Activated CD4-positive, alpha-beta T cell treated with anti-CD3 and anti-CD28 coated beads for 36 hours (primary cell): ENCODE measurements at regions not wholly inside any gene's neighbourhood (a gene's known extent, or its start where the extent isn't known, plus 50 kb on each side); places are given as distances from the start of the nearest gene placed in this dataset.

Source experiments
- ATAC-seq: fragments of 200-7000 bp; cut with Tn5 transposase; one replicate; pipeline ENCODE4 v1.10.0; 2021; ENCODE audit warnings: mild to moderate bottlenecking, moderate library complexity
- CTCF ChIA-PET: fragments of 350-600 bp; sonication (Branson Sonifier 250); formaldehyde crosslinking; loops from one replicate; lab custom pipeline; 2021; ENCODE audit warnings: antibody characterized with exemption; lab: Charles Lee
- POLR2A ChIA-PET: fragments of 350-600 bp; sonication (Branson Sonifier 250); formaldehyde crosslinking; loops from one replicate; lab custom pipeline; 2021; ENCODE audit warnings: antibody characterized with exemption, inconsistent platforms; lab: Charles Lee
- DNase-seq: peaks from one replicate; pipeline ENCODE4 v3.0.0-alpha.2; 2020
- H3K27ac Mint-ChIP-seq: one replicate; pipeline ENCODE4 v1.8.0; 2021; ENCODE audit warnings: mixed read lengths
- H3K27me3 Mint-ChIP-seq: one replicate; pipeline ENCODE4 v1.8.0; 2021; ENCODE audit warnings: mixed read lengths
- H3K36me3 Mint-ChIP-seq: one replicate; pipeline ENCODE4 v1.8.0; 2021; ENCODE audit warnings: low read depth, mixed read lengths
- H3K4me1 Mint-ChIP-seq: one replicate; pipeline ENCODE4 v1.8.0; 2021; ENCODE audit warnings: mixed read lengths
- H3K4me3 Mint-ChIP-seq: one replicate; pipeline ENCODE4 v1.8.0; 2021; ENCODE audit warnings: mild to moderate bottlenecking, moderate library complexity, mixed read lengths
- H3K9me3 Mint-ChIP-seq: one replicate; pipeline ENCODE4 v1.8.0; 2021; ENCODE audit warnings: low read depth, mixed read lengths
- intact Hi-C, 2 experiments: fragments of 100-400 bp; cut with DNase I in 1 of 2; cut with micrococcal nuclease in 1 of 2; formaldehyde crosslinking; loops; one replicate each; pipeline versions ENCODE4 v1.14.2 to v1.15.1; 2022 to 2024; cut with DNase I, micrococcal nuclease

GRCh38 chr1:29437946-29438345, 201.6 kb downstream of the PTPRU start:
- Mint-ChIP-seq H3K27ac (no peak overlapping the region), H3K27me3 (peaks cover 21% of the 10 kb centered on the region), H3K36me3 (no peaks in the 10 kb centered on the region), H3K4me1 (no peaks in the 10 kb centered on the region), H3K4me3 (no peak overlapping the region), H3K9me3 (no peaks in the 10 kb centered on the region)
- ATAC-seq (no peak), DNase-seq (no peak)
- CTCF ChIA-PET = interaction anchor here (0.6 to 0.7 kb wide), 2 partner anchors 108 to 1357 kb away, joined by 3 read pairs; no protein-coding TSS in a partner anchor
- intact Hi-C loops = no loop called here
- POLR2A ChIA-PET = no interaction called here

- no peaks in the 10 kb centered on the region for H3K36me3 Mint-ChIP-seq
- no peak for ATAC-seq
- no peak overlapping the region for H3K4me3 Mint-ChIP-seq
- H3K9me3 Mint-ChIP-seq = peaks cover 2% of the 10 kb centered on the region
- DNase-seq = no peak
- peaks cover 24% of the 10 kb centered on the region for H3K27me3 Mint-ChIP-seq
- H3K27ac Mint-ChIP-seq = no peak overlapping the region
- ChIA-PET POLR2A (no interaction called here), CTCF (no interaction called here)
- no peaks in the 10 kb centered on the region for H3K4me1 Mint-ChIP-seq
- intact Hi-C loops = no loop called here
Measured at GRCh38 chr1:29436181-29436785, 200.0 kb downstream of the PTPRU start.

- ChIA-PET CTCF (no interaction called here), POLR2A (no interaction called here)
- ATAC-seq (no peak), DNase-seq (no peak)
- Mint-ChIP-seq H3K4me1 (no peaks in the 10 kb centered on the region), H3K27me3 (peaks cover 20% of the 10 kb centered on the region), H3K27ac (no peak overlapping the region), H3K36me3 (no peaks in the 10 kb centered on the region), H3K9me3 (peaks cover 5% of the 10 kb centered on the region), H3K4me3 (no peak overlapping the region)
- intact Hi-C loops = no loop called here
Measured at GRCh38 chr1:29433830-29434229, 197.5 kb downstream of the PTPRU start.

GRCh38 chr1:29431138-29431537, 194.8 kb downstream of the PTPRU start:
- H3K4me1 Mint-ChIP-seq = no peaks in the 10 kb centered on the region
- H3K4me3 Mint-ChIP-seq = no peak overlapping the region
- H3K27ac Mint-ChIP-seq = no peak overlapping the region
- DNase-seq (no peak), ATAC-seq (no peak)
- H3K9me3 Mint-ChIP-seq = peaks cover 5% of the 10 kb centered on the region
- H3K27me3 Mint-ChIP-seq = peaks cover 18% of the 10 kb centered on the region
- ChIA-PET CTCF (no interaction called here), POLR2A (no interaction called here)
- intact Hi-C loops = no loop called here
- H3K36me3 Mint-ChIP-seq = no peaks in the 10 kb centered on the region

GRCh38 chr1:29429656-29430055, 193.3 kb downstream of the PTPRU start:
- peaks cover 14% of the 10 kb centered on the region for H3K27me3 Mint-ChIP-seq
- ChIA-PET CTCF (no interaction called here), POLR2A (no interaction called here)
- peaks cover 5% of the 10 kb centered on the region for H3K9me3 Mint-ChIP-seq
- DNase-seq = no peak
- no peaks in the 10 kb centered on the region for H3K36me3 Mint-ChIP-seq
- H3K27ac Mint-ChIP-seq = no peak overlapping the region
- no peaks in the 10 kb centered on the region for H3K4me1 Mint-ChIP-seq
- no peak for ATAC-seq
- intact Hi-C loops = no loop called here
- H3K4me3 Mint-ChIP-seq = no peak overlapping the region

GRCh38 chr1:29428997-29429396, 192.7 kb downstream of the PTPRU start:
- DNase-seq = no peak
- ChIA-PET CTCF (no interaction called here), POLR2A (no interaction called here)
- Mint-ChIP-seq H3K27me3 (peaks cover 15% of the 10 kb centered on the region), H3K9me3 (peaks cover 5% of the 10 kb centered on the region), H3K4me3 (no peak overlapping the region), H3K36me3 (no peaks in the 10 kb centered on the region), H3K4me1 (no peaks in the 10 kb centered on the region), H3K27ac (no peak overlapping the region)
- no peak for ATAC-seq
- intact Hi-C loops = no loop called here

GRCh38 chr1:29428280-29428615, 191.9 kb downstream of the PTPRU start:
- H3K4me3 Mint-ChIP-seq = no peak overlapping the region
- peaks cover 5% of the 10 kb centered on the region for H3K9me3 Mint-ChIP-seq
- POLR2A ChIA-PET = no interaction called here
- CTCF ChIA-PET = no interaction called here
- peaks cover 12% of the 10 kb centered on the region for H3K27me3 Mint-ChIP-seq
- intact Hi-C loops = no loop called here
- ATAC-seq (no peak), DNase-seq (no peak)
- H3K4me1 Mint-ChIP-seq = no peaks in the 10 kb centered on the region
- H3K27ac Mint-ChIP-seq = no peak overlapping the region
- no peaks in the 10 kb centered on the region for H3K36me3 Mint-ChIP-seq

GRCh38 chr1:29427614-29428279, 191.4 kb downstream of the PTPRU start:
- Mint-ChIP-seq H3K4me3 (no peak overlapping the region), H3K9me3 (peaks cover 5% of the 10 kb centered on the region), H3K36me3 (no peaks in the 10 kb centered on the region), H3K27ac (no peak overlapping the region), H3K27me3 (peaks cover 14% of the 10 kb centered on the region), H3K4me1 (no peaks in the 10 kb centered on the region)
- intact Hi-C loops = no loop called here
- ChIA-PET POLR2A (no interaction called here), CTCF (no interaction called here)
- DNase-seq = no peak
- ATAC-seq = no peak

GRCh38 chr1:29426701-29427279, 190.5 kb downstream of the PTPRU start:
- no peaks in the 10 kb centered on the region for H3K4me1 Mint-ChIP-seq
- no peak overlapping the region for H3K4me3 Mint-ChIP-seq
- ChIA-PET CTCF (no interaction called here), POLR2A (no interaction called here)
- DNase-seq = no peak
- peaks cover 15% of the 10 kb centered on the region for H3K27me3 Mint-ChIP-seq
- no peak overlapping the region for H3K27ac Mint-ChIP-seq
- intact Hi-C loops = no loop called here
- H3K9me3 Mint-ChIP-seq = peaks cover 5% of the 10 kb centered on the region
- H3K36me3 Mint-ChIP-seq = no peaks in the 10 kb centered on the region
- no peak for ATAC-seq

GRCh38 chr1:29425631-29426030, 189.3 kb downstream of the PTPRU start:
- POLR2A ChIA-PET = no interaction called here
- H3K36me3 Mint-ChIP-seq = no peaks in the 10 kb centered on the region
- no peaks in the 10 kb centered on the region for H3K9me3 Mint-ChIP-seq
- no peak overlapping the region for H3K27ac Mint-ChIP-seq
- no peak for ATAC-seq
- peaks cover 17% of the 10 kb centered on the region for H3K27me3 Mint-ChIP-seq
- CTCF ChIA-PET = no interaction called here
- intact Hi-C loops = no loop called here
- no peak for DNase-seq
- no peaks in the 10 kb centered on the region for H3K4me1 Mint-ChIP-seq
- H3K4me3 Mint-ChIP-seq = no peak overlapping the region

GRCh38 chr1:29424266-29424665, 187.9 kb downstream of the PTPRU start:
- ATAC-seq = no peak
- H3K27me3 Mint-ChIP-seq = peaks cover 20% of the 10 kb centered on the region
- no peak overlapping the region for H3K27ac Mint-ChIP-seq
- intact Hi-C loops = no loop called here
- no peaks in the 10 kb centered on the region for H3K4me1 Mint-ChIP-seq
- POLR2A ChIA-PET = interaction anchor here (0.6 kb wide), 1 partner anchor 91 kb away, joined by 3 read pairs; no protein-coding TSS in a partner anchor
- no peak overlapping the region for H3K4me3 Mint-ChIP-seq
- CTCF ChIA-PET = no interaction called here
- H3K9me3 Mint-ChIP-seq = no peaks in the 10 kb centered on the region
- H3K36me3 Mint-ChIP-seq = no peaks in the 10 kb centered on the region
- no peak for DNase-seq

GRCh38 chr1:29420202-29420601, 183.9 kb downstream of the PTPRU start:
- Mint-ChIP-seq H3K4me3 (no peak overlapping the region), H3K4me1 (no peaks in the 10 kb centered on the region), H3K27ac (no peak overlapping the region), H3K9me3 (no peaks in the 10 kb centered on the region), H3K36me3 (no peaks in the 10 kb centered on the region), H3K27me3 (peaks cover 30% of the 10 kb centered on the region)
- ATAC-seq = no peak
- intact Hi-C loops = no loop called here
- CTCF ChIA-PET = interaction anchor here (1.1 kb wide), 1 partner anchor 373 kb away, joined by 3 read pairs; no protein-coding TSS in a partner anchor
- POLR2A ChIA-PET = no interaction called here
- DNase-seq = no peak
